Activated CD4-positive, alpha-beta T cell treated with anti-CD3 and anti-CD28 coated beads for 4 hours (primary cell): ENCODE measurements at regions not wholly inside any gene's neighbourhood (a gene's known extent, or its start where the extent isn't known, plus 50 kb on each side); places are given as distances from the start of the nearest gene placed in this dataset.
A peak's percentile ranks its signal among the peaks of the same experiment; 100 is the strongest.

ENCODE experiments used
- DNase-seq, 2 donors: peaks; one replicate each; pipeline ENCODE4 v3.0.0-alpha.2; 2020

- no peak for DNase-seq
Measured at GRCh38 chr1:48164571-48164970, 57.9 kb upstream of the SLC5A9 start.

- no peak for DNase-seq
Measured at GRCh38 chr1:48160486-48161132, 61.9 kb upstream of the SLC5A9 start.

GRCh38 chr1:48139275-48139674 lies 83.2 kb upstream of the SLC5A9 start:
- no peak for DNase-seq

GRCh38 chr1:48127735-48128685 lies 94.5 kb upstream of the SLC5A9 start:
- no peak for DNase-seq

GRCh38 chr1:48123647-48124046 lies 98.9 kb upstream of the SLC5A9 start:
- no peak for DNase-seq

- DNase-seq, result no peak
Measured at GRCh38 chr1:48121955-48122354, 100.6 kb upstream of the SLC5A9 start.

GRCh38 chr1:48120621-48121020 lies 101.9 kb upstream of the SLC5A9 start:
- DNase-seq, result no peak

- DNase-seq, result no peak
Measured at GRCh38 chr1:48115835-48116234, 106.7 kb upstream of the SLC5A9 start.

- no peak for DNase-seq
Measured at GRCh38 chr1:48114596-48115382, 107.7 kb upstream of the SLC5A9 start.

GRCh38 chr1:48109390-48110013 lies 112.3 kb upstream of the TRABD2B start:
- no peak for DNase-seq

GRCh38 chr1:48107516-48107915 lies 110.3 kb upstream of the TRABD2B start:
- no peak for DNase-seq

- no peak for DNase-seq
Measured at GRCh38 chr1:48106049-48106448, 108.9 kb upstream of the TRABD2B start.

GRCh38 chr1:48105165-48105564 lies 108.0 kb upstream of the TRABD2B start:
- no peak for DNase-seq

GRCh38 chr1:48103495-48103894 lies 106.3 kb upstream of the TRABD2B start:
- DNase-seq, result no peak

- no peak for DNase-seq
Measured at GRCh38 chr1:48102766-48103165, 105.6 kb upstream of the TRABD2B start.

GRCh38 chr1:48099072-48099773 lies 102.0 kb upstream of the TRABD2B start:
- DNase-seq, result no peak

GRCh38 chr1:48093696-48094528 lies 96.7 kb upstream of the TRABD2B start:
- DNase-seq, result peak; percentile 53 to 73

GRCh38 chr1:48093147-48093546 lies 96.0 kb upstream of the TRABD2B start:
- DNase-seq, result no peak

GRCh38 chr1:48092401-48092800 lies 95.2 kb upstream of the TRABD2B start:
- no peak for DNase-seq

GRCh38 chr1:48089356-48089891 lies 92.2 kb upstream of the TRABD2B start:
- DNase-seq, result no peak

GRCh38 chr1:48084826-48085225 lies 87.6 kb upstream of the TRABD2B start:
- no peak for DNase-seq
